CD1c-positive myeloid dendritic cell (primary cell): ENCODE measurements at regions not wholly inside any gene's neighbourhood (a gene's known extent, or its start where the extent isn't known, plus 50 kb on each side); places are given as distances from the start of the nearest gene placed in this dataset.

Source experiments
- DNase-seq: peaks from one replicate; pipeline ENCODE4 v3.0.0-alpha.2; 2016; ENCODE audit errors: extremely low spot score

DNA sequence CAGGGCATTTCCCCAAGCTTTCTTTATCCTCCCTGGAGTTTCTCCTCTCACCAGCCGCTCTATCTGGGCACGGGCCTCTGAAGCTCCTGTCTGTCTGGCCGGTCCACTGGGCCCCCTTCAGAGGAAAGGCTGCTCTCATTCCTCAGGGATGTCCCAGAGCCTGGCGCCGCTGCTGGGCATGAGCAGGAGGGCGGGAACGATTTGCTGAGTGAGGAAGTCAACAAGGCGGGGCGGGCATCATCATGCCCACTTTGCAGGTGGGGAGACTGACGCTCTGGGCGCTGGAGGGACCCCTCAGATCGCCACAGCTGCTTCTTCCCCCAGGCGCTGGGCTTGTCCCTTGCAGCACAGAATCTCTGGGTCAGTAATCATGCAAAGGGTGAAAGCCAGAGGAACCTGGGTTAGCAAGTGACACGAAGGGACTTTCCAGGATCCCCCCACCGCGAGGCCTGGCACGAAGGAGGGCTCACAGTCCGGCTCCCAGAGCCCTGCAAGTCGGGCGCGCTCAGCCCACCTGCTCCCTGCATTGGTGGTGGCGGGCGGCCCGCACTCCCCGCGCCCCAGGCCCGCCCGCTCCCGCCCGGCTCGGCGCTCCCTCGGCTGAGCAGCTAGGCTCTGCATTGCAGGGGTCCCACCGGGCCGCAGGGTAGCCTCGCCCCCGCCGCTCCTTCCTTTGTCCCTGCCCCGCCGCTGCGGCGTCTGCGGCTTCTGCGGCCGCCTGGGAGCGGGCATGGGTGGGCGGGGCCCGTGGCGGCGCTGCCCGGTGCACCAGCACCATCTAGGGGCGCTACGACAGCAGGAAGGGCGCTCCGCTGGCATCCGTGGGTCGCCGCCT, 157.8 kb downstream of the CYRIA start:
- peak; percentile 26 for DNase-seq

DNA sequence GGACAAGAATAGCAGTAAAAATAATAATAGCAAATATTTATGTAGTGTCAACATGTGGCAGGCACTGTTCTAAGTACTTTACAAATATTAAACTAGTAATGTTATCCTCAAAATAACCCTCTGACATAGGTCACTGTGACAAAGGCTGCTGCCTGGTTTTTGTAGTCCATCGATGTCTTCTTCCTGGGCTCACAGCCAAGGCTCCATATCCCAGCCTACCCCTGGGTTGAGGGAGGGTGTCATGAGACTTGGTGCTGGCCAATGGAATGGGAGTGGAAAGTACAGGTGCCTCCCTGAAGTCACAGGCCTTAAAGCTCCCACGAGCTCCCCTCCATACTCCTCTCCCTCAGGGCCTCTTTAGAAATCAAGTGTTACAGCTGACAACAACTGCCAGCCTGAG, 159.3 kb downstream of the CYRIA start:
- no peak for DNase-seq

DNA sequence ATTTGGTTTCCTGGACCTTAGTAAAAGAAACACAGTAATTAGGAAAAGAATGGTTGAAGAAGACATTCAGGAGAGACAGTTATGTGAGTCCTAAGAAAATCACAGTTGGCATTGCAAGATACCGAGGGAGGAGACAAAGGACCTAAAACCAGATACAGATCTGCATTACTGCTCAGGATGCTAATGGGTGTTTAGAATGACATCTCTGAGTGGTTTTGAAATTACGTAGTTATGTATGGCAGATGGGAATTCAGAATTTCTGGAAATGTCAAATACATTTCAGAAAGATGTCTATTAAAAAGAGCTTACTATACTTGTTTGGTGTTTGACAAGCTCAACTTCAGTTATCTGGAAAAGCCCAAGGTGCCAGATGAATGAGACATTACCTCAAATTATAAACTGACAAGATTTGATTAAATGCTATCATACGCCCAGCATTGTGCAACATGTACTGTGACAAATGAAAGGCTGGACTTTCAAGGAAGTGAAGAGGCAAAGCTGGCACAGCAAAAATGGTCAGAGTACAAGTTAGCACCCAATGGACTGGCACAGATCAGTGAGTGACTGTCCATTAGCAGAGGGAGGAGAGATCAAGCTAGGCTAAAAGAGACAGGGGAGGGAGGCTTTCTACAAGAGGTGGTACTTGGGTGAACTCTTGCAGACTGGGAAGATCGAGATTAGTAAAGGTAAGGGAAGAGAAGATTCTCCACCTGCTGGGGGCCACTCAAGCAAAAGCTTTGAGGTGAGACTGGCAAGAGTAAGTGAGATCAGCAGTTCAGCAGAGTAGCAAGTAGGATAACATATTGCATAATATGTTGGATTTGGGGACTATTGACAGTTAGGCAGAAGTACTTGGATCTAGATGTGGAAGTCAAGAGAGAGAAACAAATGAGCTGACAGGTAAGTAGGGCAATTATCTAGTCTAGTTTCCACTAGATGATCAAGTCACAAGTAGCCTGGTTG, 168.9 kb downstream of the CYRIA start:
- DNase-seq: no peak

DNA sequence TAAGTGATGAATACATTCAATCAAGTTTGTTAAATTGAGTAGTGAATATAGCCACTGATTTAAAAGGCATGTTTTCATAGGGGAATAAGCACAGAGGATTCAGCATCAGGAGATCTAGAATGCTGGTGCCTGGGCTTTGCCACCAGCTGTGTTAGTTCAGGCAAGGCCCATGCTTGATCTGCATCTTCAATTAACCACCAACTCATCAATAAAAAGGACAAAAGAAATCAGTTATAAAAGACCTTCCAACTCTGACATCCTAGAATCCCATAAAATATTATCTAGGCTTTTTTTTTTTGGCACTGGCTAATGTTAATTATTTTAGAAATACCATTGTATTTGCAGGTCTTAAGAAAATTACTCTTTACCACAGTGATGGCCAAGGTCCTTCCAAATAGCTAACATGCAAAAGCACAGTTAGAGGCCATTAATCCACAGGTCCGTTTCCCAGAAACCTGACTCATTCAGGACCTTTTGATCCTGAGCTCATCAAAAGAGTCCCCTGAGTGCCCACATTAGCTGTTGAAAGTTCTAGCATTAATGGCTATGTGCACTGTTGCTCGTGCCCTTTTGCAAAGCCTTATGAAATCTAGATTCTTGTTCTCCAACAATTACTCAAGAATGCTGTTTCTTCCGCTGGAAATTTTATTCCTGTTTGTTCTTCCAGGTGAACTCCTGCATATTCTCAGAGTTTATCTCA, 170.0 kb downstream of the CYRIA start:
- no peak for DNase-seq

DNA sequence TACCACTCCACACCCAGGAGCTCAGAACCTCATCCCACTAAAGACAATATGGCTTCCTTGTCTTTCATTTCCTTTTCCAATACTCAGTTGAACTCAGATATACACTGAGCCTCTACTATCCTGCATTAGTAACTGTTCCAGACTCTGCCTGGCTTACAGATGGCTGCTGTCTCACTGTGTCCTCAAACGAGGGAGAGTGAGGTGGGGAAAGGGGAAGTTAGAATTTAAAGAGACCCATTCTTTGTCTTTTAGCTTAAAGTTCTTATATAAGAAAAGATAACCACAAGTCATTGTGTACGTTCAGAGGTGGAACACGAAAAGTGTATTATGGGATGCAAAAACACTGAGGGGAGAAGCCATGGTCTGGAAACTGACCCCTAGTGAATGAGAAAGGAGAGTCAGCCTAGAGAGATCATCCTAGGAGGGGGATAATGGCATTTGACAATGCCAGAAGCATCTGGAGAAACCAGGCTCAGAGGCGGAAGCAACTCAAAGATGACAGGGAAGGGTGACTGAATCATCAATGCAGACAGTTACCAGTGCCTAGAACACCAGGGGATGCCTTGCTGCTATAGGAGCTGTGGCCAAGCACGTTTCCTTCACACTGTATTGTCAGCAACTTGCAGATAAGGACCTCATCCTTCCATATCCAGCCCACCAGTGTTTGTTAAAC, 170.7 kb downstream of the CYRIA start:
- no peak for DNase-seq

DNA sequence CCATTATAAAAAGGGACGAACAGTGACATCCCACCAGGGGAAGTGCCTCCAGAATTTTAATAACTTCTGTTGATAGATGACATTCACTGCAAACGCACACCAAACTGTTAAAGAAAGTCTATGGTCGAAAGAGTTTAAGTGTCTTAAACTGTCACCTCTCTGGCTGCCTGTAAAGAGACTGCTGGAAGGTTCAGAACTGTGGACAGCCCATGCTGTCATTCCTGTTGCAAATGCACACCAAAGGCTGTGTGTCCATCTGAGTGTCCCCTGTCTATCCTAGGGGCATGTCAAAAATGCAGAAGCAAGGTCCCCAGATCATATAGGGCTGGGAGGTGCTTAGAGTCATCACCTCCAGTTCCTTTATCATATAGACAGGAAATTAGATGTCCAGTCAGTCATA, 171.8 kb downstream of the CYRIA start:
- no peak for DNase-seq

DNA sequence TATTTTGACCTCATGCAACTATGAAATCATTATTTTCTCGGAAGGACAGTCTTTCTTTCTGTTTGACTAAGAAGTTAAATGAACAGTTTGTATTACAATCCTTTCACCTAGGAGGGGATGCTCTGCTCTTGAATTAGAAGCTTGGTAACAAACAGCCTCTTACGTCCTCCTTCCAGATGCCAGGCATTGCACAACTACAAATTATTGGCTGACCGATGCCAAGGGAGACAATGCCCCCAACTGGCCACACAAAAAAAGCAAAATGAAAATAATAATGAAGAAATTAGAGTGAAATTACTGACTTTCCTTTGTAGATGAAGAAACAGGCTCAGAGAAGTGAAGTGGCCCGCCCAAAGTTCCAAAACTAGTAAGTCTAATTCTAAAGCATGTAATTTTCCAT, 177.9 kb downstream of the CYRIA start:
- DNase-seq: no peak

DNA sequence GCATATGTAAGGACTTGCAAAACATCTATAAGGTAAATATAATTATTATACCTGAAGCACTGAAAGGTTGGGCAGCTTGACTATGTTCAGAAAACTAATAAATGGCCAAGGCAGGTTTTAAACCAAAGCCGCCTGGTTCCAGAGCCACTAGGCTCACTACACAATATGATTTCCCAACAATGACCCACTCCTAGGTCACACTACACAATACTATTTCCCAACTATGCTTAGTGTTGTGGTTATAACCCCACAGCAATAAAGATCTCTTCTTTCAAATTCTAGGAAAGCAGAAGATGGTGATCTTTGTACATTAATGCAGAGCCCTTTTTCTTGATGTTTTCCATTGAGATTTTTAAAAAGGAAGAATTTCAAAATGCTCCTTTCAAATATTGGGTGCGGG, 180.4 kb downstream of the CYRIA start:
- no peak for DNase-seq

DNA sequence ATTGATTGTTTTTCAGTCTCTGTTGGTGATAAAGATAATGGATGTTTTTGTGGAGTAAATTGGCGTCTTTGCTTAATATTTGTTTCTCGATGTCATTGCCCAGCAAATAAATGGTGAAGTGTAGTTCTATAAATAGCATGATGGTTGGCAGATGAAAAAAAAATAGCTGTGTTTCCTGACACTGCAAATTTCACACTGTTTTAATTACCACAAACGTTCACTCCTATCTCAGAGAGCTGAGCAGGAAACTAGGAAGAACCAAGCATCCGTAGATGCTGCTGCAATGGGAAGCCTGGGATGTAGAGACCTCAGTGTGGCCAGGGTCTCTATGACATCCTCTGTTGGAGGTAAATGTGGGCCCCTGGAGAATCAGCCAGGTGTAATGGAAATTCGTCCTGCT, 183.2 kb downstream of the CYRIA start:
- no peak for DNase-seq

DNA sequence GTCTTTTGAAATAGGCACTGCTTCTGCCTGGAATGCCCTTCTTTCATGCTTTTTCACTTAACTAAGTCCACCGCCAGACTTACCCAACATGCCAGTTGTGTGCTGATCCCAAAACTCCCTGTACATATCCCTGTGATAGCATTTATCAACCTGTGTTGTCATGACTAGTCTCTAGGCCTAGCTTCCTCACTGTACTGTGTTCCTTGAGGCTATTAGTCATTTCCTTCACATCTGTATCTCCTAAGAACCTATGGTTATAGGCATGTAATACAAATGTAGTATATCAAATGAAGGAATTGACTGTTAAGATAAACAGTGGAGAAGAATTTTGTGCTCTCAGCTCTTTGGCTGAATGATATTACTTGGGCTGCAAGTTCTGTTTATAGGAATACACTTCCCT, 184.3 kb downstream of the CYRIA start:
- no peak for DNase-seq

DNA sequence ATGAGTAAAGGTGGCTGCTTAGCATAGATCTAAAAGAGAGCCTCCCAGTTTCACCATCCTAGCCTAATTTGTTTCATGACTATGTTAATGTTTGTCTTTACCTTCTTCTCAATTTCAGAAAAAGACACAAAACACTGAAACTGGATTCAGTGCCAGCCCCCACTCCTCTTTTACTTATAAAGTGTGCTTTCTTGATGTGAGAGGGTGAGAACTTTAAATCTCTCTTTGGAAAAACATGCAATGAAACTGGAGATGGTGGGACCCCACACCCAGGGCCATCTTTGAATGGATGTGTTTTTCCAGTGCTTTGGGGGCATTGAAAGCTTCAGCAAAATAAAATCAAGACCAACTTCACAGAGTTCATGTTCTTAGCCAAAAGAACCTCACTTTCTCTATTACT, 185.9 kb downstream of the CYRIA start:
- no peak for DNase-seq

DNA sequence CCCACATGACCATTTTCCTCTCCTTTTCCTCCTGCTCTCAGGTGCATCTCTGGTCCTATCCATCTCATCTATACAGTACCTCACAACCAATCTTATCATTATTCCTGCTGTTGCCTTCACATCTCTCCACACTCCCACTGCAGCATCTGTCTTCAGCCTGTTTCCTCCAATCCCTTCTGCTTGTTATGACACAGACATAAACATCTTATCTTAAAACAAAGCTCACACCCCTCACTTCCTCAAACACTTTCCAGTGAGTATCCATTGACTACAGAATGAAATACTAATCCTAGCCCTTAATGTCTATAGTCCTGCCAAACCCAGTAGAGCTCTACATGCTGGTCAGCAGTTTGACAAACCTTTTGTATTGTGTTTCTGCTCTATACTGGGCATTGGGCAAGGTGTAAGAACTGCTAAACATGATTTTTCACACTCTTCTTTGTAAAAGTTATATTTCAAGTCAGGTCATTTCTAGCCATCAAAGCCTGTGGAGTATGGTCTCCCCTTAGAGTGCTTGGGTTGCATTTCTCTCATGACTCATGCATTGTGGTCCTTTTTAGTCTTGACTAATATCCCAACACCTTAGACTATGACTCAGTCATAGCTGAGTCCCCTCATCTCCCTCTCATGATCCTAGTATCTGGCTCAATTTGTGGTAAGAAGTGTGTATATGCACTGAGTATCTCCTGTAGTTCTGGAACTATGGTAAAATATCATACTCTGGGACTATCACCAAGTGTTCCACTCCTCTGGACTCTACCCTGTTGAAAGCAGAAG, 187.0 kb downstream of the CYRIA start:
- no peak for DNase-seq

DNA sequence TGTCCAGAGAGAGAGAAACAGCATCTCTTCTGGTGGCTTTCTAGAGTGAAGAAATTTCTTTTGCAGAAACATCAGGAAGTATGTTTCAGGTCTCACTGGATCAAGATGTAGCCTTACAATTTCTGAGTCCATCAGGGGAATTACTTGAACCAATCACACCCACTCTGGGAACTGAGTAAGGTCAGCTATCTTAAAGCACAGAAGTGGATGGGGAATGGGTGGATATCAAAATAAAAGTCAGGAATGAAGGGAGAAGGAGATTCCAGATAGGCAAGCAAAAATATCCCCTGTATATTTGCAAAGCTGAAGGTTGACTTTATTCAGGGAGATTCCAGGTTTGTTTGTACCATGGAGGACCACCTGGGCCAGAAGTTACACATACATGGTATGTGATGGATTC, 188.0 kb downstream of the CYRIA start:
- no peak for DNase-seq

DNA sequence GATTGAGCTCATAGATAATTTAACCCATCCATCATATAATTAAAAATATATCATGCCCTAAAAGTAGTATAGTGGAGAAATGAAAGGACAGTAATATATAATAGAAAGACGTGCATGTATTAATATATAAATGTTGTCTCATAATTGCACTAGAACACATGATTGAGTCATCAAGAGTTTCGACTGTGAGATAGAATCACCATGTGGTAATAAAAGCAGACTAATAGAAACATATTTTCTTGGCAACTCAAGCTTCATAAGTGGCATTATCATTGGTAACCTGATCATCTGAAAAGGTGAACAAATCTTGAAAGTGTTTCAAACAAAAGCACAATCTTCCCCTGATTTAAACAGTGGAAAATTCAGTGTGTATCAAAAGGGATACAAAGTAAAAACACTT, 188.8 kb downstream of the CYRIA start:
- DNase-seq: no peak

DNA sequence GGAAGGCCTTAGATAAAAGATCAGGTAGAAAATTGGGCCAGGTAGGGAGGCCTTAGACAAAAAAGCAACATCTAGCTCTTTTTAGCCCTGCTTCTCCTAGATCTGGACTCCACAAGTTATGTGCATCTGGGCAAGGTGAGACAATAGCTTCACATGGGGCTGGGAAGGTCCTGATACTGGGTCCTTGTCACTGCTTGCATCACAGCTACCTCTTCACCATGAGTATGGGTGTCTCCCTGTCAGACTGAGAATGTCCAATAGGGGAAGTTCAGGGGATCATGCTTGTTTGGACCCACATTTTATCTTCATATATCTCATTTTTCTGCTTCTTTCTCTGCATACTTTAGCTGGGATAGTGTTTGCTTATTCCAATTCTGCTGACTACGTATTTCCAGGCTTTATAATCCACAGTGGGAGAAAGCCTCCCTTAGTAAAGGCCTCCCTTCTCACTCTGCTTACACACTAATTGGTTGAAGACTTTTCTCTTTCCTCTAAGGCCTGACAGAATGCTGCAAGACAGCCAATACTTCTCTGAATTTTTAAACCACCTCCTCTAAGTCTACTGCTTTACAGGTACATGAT, 189.6 kb downstream of the CYRIA start:
- no peak for DNase-seq

DNA sequence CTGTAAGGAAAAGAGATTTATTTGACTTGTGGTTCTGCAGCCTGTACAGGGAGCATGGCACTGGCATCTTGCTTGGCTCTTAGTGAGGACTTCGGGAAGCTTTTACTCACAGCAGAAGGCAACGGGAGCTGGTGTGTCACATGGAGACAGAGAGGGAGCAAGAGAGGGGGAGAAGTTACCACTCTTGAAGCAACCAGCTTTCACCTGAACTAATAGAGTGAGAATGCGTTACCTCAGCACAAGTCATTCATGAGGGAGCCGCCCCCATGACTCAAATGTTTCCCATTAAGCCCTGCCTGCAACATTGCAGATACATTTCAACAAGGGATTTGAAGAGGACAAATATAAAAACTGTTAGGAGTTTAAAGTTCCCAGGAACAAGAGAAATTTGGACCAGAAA, 190.0 kb downstream of the CYRIA start:
- no peak for DNase-seq

DNA sequence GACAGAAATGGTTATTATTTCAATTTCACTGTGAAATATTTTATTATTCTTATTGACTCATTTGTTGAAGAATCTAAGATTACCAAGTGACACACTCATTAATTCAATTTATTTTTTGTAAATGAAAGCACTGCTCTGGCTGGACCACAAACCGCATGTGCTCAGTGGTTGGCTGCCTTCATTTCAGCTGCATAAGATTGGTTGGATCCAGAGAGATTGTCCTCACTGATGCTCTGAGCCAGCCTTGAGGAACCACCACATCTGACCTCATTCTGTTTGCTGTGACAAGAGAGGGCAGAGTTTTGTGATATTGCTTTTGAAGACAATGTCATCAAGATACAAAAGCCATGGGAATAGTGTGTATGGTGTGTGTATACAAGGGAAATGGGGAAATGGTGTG, 192.1 kb downstream of the CYRIA start:
- DNase-seq: no peak

DNA sequence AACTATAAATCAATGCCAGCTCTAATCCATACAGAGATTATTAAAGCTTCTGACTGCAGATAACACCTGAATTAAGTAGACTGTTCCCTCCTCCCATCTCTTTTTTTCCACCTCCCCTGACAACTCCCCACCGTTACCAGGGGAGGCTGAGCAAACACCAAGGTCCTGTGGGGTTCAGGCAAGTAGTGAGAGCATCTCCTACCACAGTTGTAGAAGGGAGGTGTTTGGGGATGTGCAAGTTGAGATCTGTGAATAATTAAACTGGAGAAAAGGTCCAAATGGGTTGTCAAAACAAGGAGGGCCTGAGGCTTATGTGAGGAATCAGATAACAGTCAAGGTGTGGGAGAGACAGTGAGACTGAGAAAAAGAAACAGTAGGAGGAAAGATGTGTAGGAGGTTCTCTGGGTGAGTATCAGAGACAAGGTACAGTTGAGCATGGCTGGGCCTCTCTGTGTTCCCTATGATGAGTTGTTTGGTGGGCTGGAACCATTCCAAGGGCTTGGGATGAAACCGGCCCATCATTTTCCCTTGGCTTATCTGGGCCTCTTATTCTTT, 194.6 kb downstream of the CYRIA start:
- no peak for DNase-seq

DNA sequence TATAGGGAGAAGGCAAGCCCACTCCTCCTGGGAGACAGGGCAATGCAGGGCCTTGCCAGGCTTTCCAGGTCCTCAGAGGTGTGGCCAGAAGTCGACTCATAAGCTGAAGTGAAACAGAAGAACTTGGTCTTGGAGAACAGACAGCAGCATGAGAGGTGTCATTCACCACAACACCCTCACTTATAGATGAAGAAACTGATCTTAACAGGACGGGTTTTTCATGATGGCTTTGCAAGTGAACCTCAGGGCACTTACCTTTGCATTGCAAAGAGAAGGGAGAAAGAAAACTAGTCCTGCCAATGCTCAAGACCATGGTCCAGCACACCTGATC, 198.8 kb downstream of the CYRIA start:
- no peak for DNase-seq

DNA sequence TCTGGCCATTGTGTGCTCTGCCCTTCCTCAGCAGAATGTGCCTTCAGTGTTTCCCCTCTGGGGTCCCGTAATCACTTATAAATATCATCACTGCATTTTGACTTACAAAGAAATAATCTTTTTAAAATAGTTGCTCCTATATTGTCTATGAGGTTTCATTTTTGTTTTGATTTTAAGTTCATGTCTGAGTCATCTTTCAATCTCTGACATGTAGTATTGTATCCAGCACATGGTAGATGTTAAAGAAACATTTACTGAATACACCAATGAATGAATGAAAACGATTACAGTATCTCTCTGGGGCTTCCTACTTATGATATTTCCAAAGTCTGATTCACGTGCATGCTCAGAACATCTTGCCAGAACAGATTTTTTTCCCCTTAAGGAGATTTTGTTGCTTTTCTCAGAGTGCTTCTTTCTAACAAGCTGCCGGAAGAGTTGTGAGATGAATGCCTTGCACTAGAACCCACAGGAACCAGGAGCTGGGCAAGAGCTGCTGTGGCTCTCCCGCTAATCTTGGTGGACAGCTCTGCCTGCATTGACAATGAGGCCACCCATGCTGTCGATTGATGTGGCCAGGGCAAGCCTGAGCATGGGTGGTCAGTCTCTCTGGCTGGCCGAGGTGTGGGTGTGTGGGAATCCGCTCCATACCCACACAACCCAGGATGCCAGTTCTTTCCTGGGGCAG, 199.4 kb downstream of the CYRIA start:
- no peak for DNase-seq
